Amygdala (tissue), 56 donors: ENCODE measurements at regions not wholly inside any gene's neighbourhood (a gene's known extent, or its start where the extent isn't known, plus 50 kb on each side); places are given as distances from the start of the nearest gene placed in this dataset.

Source experiments
- DNase-seq, 56 donors: peaks; one replicate each; lab custom pipeline; 2025; lab: John Stamatoyannopoulos, UW

GRCh38 chr21:25079053-25079452, 528.2 kb downstream of the MRPL39 start:
- DNase-seq, result no peak

- no peak for DNase-seq
These were observed 545.2 kb downstream of the MRPL39 start for GRCh38 chr21:25062061-25062460.

- no peak for DNase-seq
These were observed 552.6 kb downstream of the MRPL39 start for GRCh38 chr21:25054689-25055088.

- DNase-seq, result peak in 1 of 56 donors; percentile 1
These were observed 567.6 kb downstream of the MRPL39 start for GRCh38 chr21:25039461-25040380.

- no peak for DNase-seq
These were observed 570.5 kb downstream of the MRPL39 start for GRCh38 chr21:25036775-25037174.

GRCh38 chr21:25031750-25032149, 575.5 kb downstream of the MRPL39 start:
- DNase-seq, result no peak

GRCh38 chr21:25029580-25029979, 577.7 kb downstream of the MRPL39 start:
- no peak for DNase-seq

- no peak for DNase-seq
These were observed 581.7 kb downstream of the MRPL39 start for GRCh38 chr21:25025596-25025995.

- DNase-seq, result no peak
These were observed 582.6 kb downstream of the MRPL39 start for GRCh38 chr21:25024639-25025038.

- DNase-seq, result no peak
These were observed 601.9 kb downstream of the MRPL39 start for GRCh38 chr21:25005388-25005787.

- DNase-seq, result no peak
These were observed 604.6 kb downstream of the MRPL39 start for GRCh38 chr21:25002676-25003075.

- no peak for DNase-seq
These were observed 612.1 kb downstream of the MRPL39 start for GRCh38 chr21:24995216-24995615.

- no peak for DNase-seq
These were observed 612.6 kb downstream of the MRPL39 start for GRCh38 chr21:24994717-24995116.

GRCh38 chr21:24989516-24989915, 617.8 kb downstream of the MRPL39 start:
- no peak for DNase-seq

- DNase-seq, result no peak
These were observed 618.3 kb downstream of the MRPL39 start for GRCh38 chr21:24988941-24989340.

- no peak for DNase-seq
These were observed 631.0 kb downstream of the MRPL39 start for GRCh38 chr21:24976238-24976637.

GRCh38 chr21:24969068-24969467, 638.2 kb downstream of the MRPL39 start:
- DNase-seq, result no peak

- no peak for DNase-seq
These were observed 651.9 kb downstream of the MRPL39 start for GRCh38 chr21:24955275-24955961.

- no peak for DNase-seq
These were observed 659.1 kb downstream of the MRPL39 start for GRCh38 chr21:24948186-24948585.

GRCh38 chr21:24945910-24946309, 661.4 kb downstream of the MRPL39 start:
- no peak for DNase-seq

GRCh38 chr21:24941316-24942185, 665.7 kb downstream of the MRPL39 start:
- DNase-seq, result no peak
